HG02610 (cell line): ENCODE measurements at regions not wholly inside any gene's neighbourhood (a gene's known extent, or its start where the extent isn't known, plus 50 kb on each side); places are given as distances from the start of the nearest gene placed in this dataset.

ENCODE experiments used
- ATAC-seq: cut with Tn5 transposase; IDR thresholded peaks from one replicate; pipeline ENCODE4 v1.9.1; 2021; ENCODE audit warnings: mild to moderate bottlenecking, moderate library complexity; ENCODE audit not compliant: unreplicated experiment

- no peak for ATAC-seq
Measured at GRCh38 chr1:106756752-106757151, 299.7 kb upstream of the PRMT6 start.

GRCh38 chr1:106768077-106768476, 288.4 kb upstream of the PRMT6 start:
- ATAC-seq, result no peak

- no peak for ATAC-seq
Measured at GRCh38 chr1:106768501-106768900, 288.0 kb upstream of the PRMT6 start.

- no peak for ATAC-seq
Measured at GRCh38 chr1:106773206-106773605, 283.3 kb upstream of the PRMT6 start.

GRCh38 chr1:106780066-106780465, 276.4 kb upstream of the PRMT6 start:
- no peak for ATAC-seq

GRCh38 chr1:106780806-106781569, 275.5 kb upstream of the PRMT6 start:
- ATAC-seq, result no peak

- ATAC-seq, result no peak
Measured at GRCh38 chr1:106785176-106785575, 271.3 kb upstream of the PRMT6 start.

GRCh38 chr1:106787520-106787919, 269.0 kb upstream of the PRMT6 start:
- ATAC-seq, result no peak

- no peak for ATAC-seq
Measured at GRCh38 chr1:106789686-106790085, 266.8 kb upstream of the PRMT6 start.

GRCh38 chr1:106791041-106791440, 265.4 kb upstream of the PRMT6 start:
- no peak for ATAC-seq

GRCh38 chr1:106793651-106794050, 262.8 kb upstream of the PRMT6 start:
- ATAC-seq, result no peak

- no peak for ATAC-seq
Measured at GRCh38 chr1:106798991-106799390, 257.5 kb upstream of the PRMT6 start.

- ATAC-seq, result no peak
Measured at GRCh38 chr1:106802181-106802580, 254.3 kb upstream of the PRMT6 start.

GRCh38 chr1:106814418-106814817, 242.1 kb upstream of the PRMT6 start:
- ATAC-seq, result no peak

- ATAC-seq, result no peak
Measured at GRCh38 chr1:106817575-106817974, 238.9 kb upstream of the PRMT6 start.

- ATAC-seq, result no peak
Measured at GRCh38 chr1:106831511-106831910, 225.0 kb upstream of the PRMT6 start.

- peak; percentile 69 for ATAC-seq
Measured at GRCh38 chr1:106836708-106837107, 219.8 kb upstream of the PRMT6 start.

- no peak for ATAC-seq
Measured at GRCh38 chr1:106843518-106843917, 213.0 kb upstream of the PRMT6 start.

- peak; percentile 65 for ATAC-seq
Measured at GRCh38 chr1:106846656-106847055, 209.8 kb upstream of the PRMT6 start.

- no peak for ATAC-seq
Measured at GRCh38 chr1:106861110-106861509, 195.4 kb upstream of the PRMT6 start.

GRCh38 chr1:106868828-106869227, 187.6 kb upstream of the PRMT6 start:
- no peak for ATAC-seq

GRCh38 chr1:106875622-106876021, 180.9 kb upstream of the PRMT6 start:
- ATAC-seq, result peak; percentile 63

- no peak for ATAC-seq
Measured at GRCh38 chr1:106876384-106876783, 180.1 kb upstream of the PRMT6 start.
